HepG2 (cell line): ENCODE measurements at regions not wholly inside any gene's neighbourhood (a gene's known extent, or its start where the extent isn't known, plus 50 kb on each side); places are given as distances from the start of the nearest gene placed in this dataset.

Experiments
- ATAC-seq: fragments of 200-7000 bp; cut with Tn5 transposase; 3 replicates; pipeline ENCODE4 v1.9.1; 2020; ENCODE audit warnings: mild to moderate bottlenecking, moderate library complexity
- BruUV-seq: library from RNA; stranded (reverse); fragments of 400-500 nt; replicated peaks from 2 replicates; lab custom pipeline; 2021; lab: Mats Ljungman, UMichigan
- CTCF ChIA-PET: fragments of 300-600 bp; formaldehyde crosslinking; extraction: SDS; loops from one replicate; lab custom pipeline; 2021; ENCODE audit warnings: low total read pairs, inconsistent platforms, low intra/inter-chr PET ratio; lab: Yijun Ruan, JAX
- POLR2A ChIA-PET: fragments of 350-600 bp; sonication (Branson Sonifier 250); formaldehyde crosslinking; loops from one replicate; lab custom pipeline; 2020; ENCODE audit warnings: antibody characterized with exemption, inconsistent platforms; lab: Yijun Ruan, JAX
- DNase-seq: peaks from one replicate; pipeline ENCODE4 v3.0.0-alpha.2; 2015; ENCODE audit warnings: low spot score
- FAIRE-seq: peaks from 3 replicates; lab custom pipeline; 2011; peaks lifted over from hg19 to GRCh38; lab: Jason Lieb, UNC
- H2AFZ ChIP-seq: one replicate; pipeline ENCODE4 v1.6.1; 2011; ENCODE audit warnings: low read length, inconsistent platforms
- H3K27ac ChIP-seq: fragments of 300-600 bp; 3 replicates; pipeline ENCODE4 v1.8.0; 2011; ENCODE audit warnings: mixed run types, mild to moderate bottlenecking, mixed read lengths, low read length, inconsistent platforms; ENCODE audit not compliant: insufficient read depth; ENCODE audit errors: extremely low read length
- H3K27me3 ChIP-seq, 2 experiments: fragments of 200-600 bp in 1 of 2; 2 replicates in 1 of 2; 3 replicates in 1 of 2; pipeline versions ENCODE4 v1.6.0 to v1.8.0; 2011; ENCODE audit warnings: low read length in 2 of 2, mild to moderate bottlenecking in 2 of 2, moderate library complexity in 2 of 2, inconsistent platforms in 1 of 2; ENCODE audit not compliant: insufficient read depth in 2 of 2, control insufficient read depth in 1 of 2
- H3K36me3 ChIP-seq, 2 experiments: fragments of 200-600 bp in 1 of 2; replicated peaks in 1 of 2; 2 replicates in 1 of 2; 3 replicates in 1 of 2; pipeline versions ENCODE4 v1.5.1 to v1.8.0; 2011; ENCODE audit warnings: low read length in 2 of 2, inconsistent platforms in 1 of 2; ENCODE audit not compliant: insufficient read depth in 2 of 2, control insufficient read depth in 1 of 2
- H3K4me1 ChIP-seq: 2 replicates; pipeline ENCODE4 v1.5.1; 2012; ENCODE audit warnings: low read length, inconsistent platforms; ENCODE audit not compliant: insufficient read depth
- H3K4me2 ChIP-seq: 2 replicates; pipeline ENCODE4 v1.6.0; 2011; ENCODE audit warnings: low read depth, low read length, inconsistent platforms
- H3K4me3 ChIP-seq, 3 experiments: fragments of 200-600 bp in 1 of 3; sonication (generic), shearing (Covaris generic) in 1 of 3; replicated peaks in 1 of 3; 2 replicates each; pipeline ENCODE4 v1.5.1; 2011 to 2016; ENCODE audit warnings: low read length in 3 of 3, inconsistent platforms in 2 of 3, low read depth in 2 of 3, mild to moderate bottlenecking in 2 of 3, control low read depth in 1 of 3, mixed read lengths in 1 of 3; ENCODE audit not compliant: insufficient read depth in 1 of 3
- H3K79me2 ChIP-seq: one replicate; pipeline ENCODE4 v1.6.1; 2011; ENCODE audit warnings: low read length, inconsistent platforms; ENCODE audit not compliant: insufficient read depth
- H3K9ac ChIP-seq: 2 replicates; pipeline ENCODE4 v1.6.0; 2011; ENCODE audit warnings: mild to moderate bottlenecking, low read depth, low read length, inconsistent platforms; ENCODE audit not compliant: insufficient read depth
- H3K9me3 ChIP-seq: 2 replicates; pipeline ENCODE4 v1.5.1; 2012; ENCODE audit warnings: mild to moderate bottlenecking, low read length
- H4K20me1 ChIP-seq: 2 replicates; pipeline ENCODE4 v1.6.0; 2011; ENCODE audit warnings: inconsistent platforms, mild to moderate bottlenecking, low read length, moderate library complexity; ENCODE audit not compliant: insufficient read depth
- CENPBD1 ChIP-seq: sonication (generic); formaldehyde crosslinking; IDR thresholded peaks from 2 replicates; pipeline ENCODE4 v1.8.0; 2022; ENCODE audit warnings: missing genetic modification reagents, low read depth, mild to moderate bottlenecking, borderline replicate concordance
- ETV5 ChIP-seq: IDR thresholded peaks from 2 replicates; pipeline ENCODE4 v1.6.1; 2018; ENCODE audit warnings: missing biosample characterization, missing genetic modification reagents, inconsistent platforms, borderline replicate concordance
- SIX4 ChIP-seq: sonication (generic); formaldehyde crosslinking; IDR thresholded peaks from 2 replicates; pipeline ENCODE4 v1.4.0; 2020; ENCODE audit warnings: missing genetic modification reagents
- ZBTB4 ChIP-seq: sonication (generic); formaldehyde crosslinking; IDR thresholded peaks from 2 replicates; pipeline ENCODE4 v1.4.0; 2020; ENCODE audit warnings: missing genetic modification reagents, mild to moderate bottlenecking, borderline replicate concordance
- ZBTB40 ChIP-seq, 2 experiments: fragments of 450-650 bp in 1 of 2; sonication (generic) in 1 of 2; formaldehyde crosslinking in 1 of 2; IDR thresholded peaks; 2 replicates each; pipeline versions ENCODE4 v1.6.1 to v1.8.0; 2016 to 2022; ENCODE audit warnings: antibody characterized with exemption in 1 of 2, mild to moderate bottlenecking in 1 of 2, missing genetic modification reagents in 1 of 2
- ZSCAN12 ChIP-seq: sonication (generic); formaldehyde crosslinking; IDR thresholded peaks from 2 replicates; pipeline ENCODE4 v1.9.0; 2021; ENCODE audit warnings: mild to moderate bottlenecking, missing genetic modification reagents
- WGBS: methylation state at CpG from one replicate; pipeline ENCODE4 v1.1.6; 2017; ENCODE audit warnings: low lambda C conversion rate; 5-methylcytosine and 5-hydroxymethylcytosine counted together
- in situ Hi-C: cut with HindIII; loops from 2 replicates; pipeline ENCODE4 v1.10.0; 2017; ENCODE audit warnings: low pct_unique_long_range_greater_than_20kb; ENCODE audit not compliant: extremely low pct_ligation_motif_present
- intact Hi-C: fragments of 100-400 bp; cut with micrococcal nuclease; formaldehyde crosslinking; loops from one replicate; pipeline ENCODE4 v1.10.0; 2022; ENCODE audit not compliant: unreplicated experiment

- TF ChIP-seq ZBTB4 (CRISPR knock-in tag) (no peak), CENPBD1 (CRISPR knock-in tag) (no peak), ZSCAN12 (no peak), ETV5 (CRISPR knock-in tag) (no peak)
These were observed 481.4 kb upstream of the ALCAM start (continued) for GRCh38 chr3:104885214-104885814.

- in situ Hi-C loops = no loop called here
- H3K79me2 ChIP-seq = no peaks in the 10 kb centered on the region
- DNase-seq = no peak
- no peaks in the 10 kb centered on the region for H4K20me1 ChIP-seq
- CTCF ChIA-PET = no interaction called here
- TF ChIP-seq ZBTB40 (IDR thresholded peaks at IDR 0.05) (no peak), ZBTB40 (CRISPR knock-in tag; IDR thresholded peaks at IDR 0.05) (no peak), SIX4 (CRISPR knock-in tag) (no peak)
- FAIRE-seq = no peak
- no peaks in the 10 kb centered on the region for H3K36me3 ChIP-seq
- H2AFZ ChIP-seq = no peak overlapping the region
- intact Hi-C loops = no loop called here
- no peak overlapping the region for H3K4me3 ChIP-seq
- WGBS = 0% methylated on average over 4 of the region's 4 CpGs
- H3K27ac ChIP-seq = no peak overlapping the region
- no peak overlapping the region for H3K4me2 ChIP-seq
- no TSS peak for BruUV-seq
- POLR2A ChIA-PET = no interaction called here
- no peak for ATAC-seq
- H3K4me1 ChIP-seq = no peaks in the 10 kb centered on the region
- no peak overlapping the region for H3K9ac ChIP-seq
- H3K9me3 ChIP-seq = no peaks in the 10 kb centered on the region
- no peaks in the 10 kb centered on the region for H3K27me3 ChIP-seq
These were observed 480.3 kb upstream of the ALCAM start for GRCh38 chr3:104886220-104886995.
